SU-DHL-6 (cell line): ENCODE measurements at regions not wholly inside any gene's neighbourhood (a gene's known extent, or its start where the extent isn't known, plus 50 kb on each side); places are given as distances from the start of the nearest gene placed in this dataset.
"Not testable (repeated sequence)": the region's sequence is repeated elsewhere in the genome, so short reads cannot be mapped to it uniquely, and the experiment has no call there.

Experiments
- H2AFZ ChIP-seq: fragments of 200-600 bp; sonication (generic); 2 replicates; pipeline ENCODE4 v1.6.1; 2014; ENCODE audit warnings: low read depth, mild to moderate bottlenecking, moderate library complexity, mixed read lengths, antibody characterized with exemption, low read length; ENCODE audit not compliant: severe bottlenecking
- H3F3A ChIP-seq: fragments of 200-600 bp; shearing (Covaris generic); 2 replicates; pipeline ENCODE4 v1.6.0; 2016; ENCODE audit warnings: antibody characterized with exemption, mild to moderate bottlenecking; ENCODE audit not compliant: insufficient read depth
- H3K27ac ChIP-seq: fragments of 200-600 bp; sonication (generic); 2 replicates; pipeline ENCODE4 v1.5.1; 2016; ENCODE audit warnings: low read depth, mild to moderate bottlenecking, low read length, moderate library complexity, mixed read lengths
- H3K27me3 ChIP-seq: fragments of 200-600 bp; sonication (generic), shearing (Covaris generic); 2 replicates; pipeline ENCODE4 v1.6.0; 2014; ENCODE audit warnings: mild to moderate bottlenecking, low read length
- H3K36me3 ChIP-seq: fragments of 200-600 bp; sonication (generic); 2 replicates; pipeline ENCODE4 v1.6.1; 2014; ENCODE audit warnings: mild to moderate bottlenecking, low read length, mixed read lengths
- H3K4me2 ChIP-seq: fragments of 300-600, 200-600 bp; shearing (Covaris generic), sonication (generic); 2 replicates; pipeline ENCODE4 v1.6.0; 2014; ENCODE audit warnings: low read length, low read depth, mild to moderate bottlenecking; ENCODE audit not compliant: poor library complexity, severe bottlenecking
- H3K4me3 ChIP-seq: fragments of 200-600 bp; sonication (generic); 2 replicates; pipeline ENCODE4 v1.5.1; 2014; ENCODE audit warnings: antibody characterized with exemption, low read length, mild to moderate bottlenecking, mixed read lengths; ENCODE audit not compliant: insufficient read depth, poor library complexity, severe bottlenecking
- H3K79me2 ChIP-seq: fragments of 200-600 bp; sonication (generic); 2 replicates; pipeline ENCODE4 v1.6.1; 2014; ENCODE audit warnings: mild to moderate bottlenecking, low read length, moderate library complexity; ENCODE audit not compliant: insufficient read depth
- H3K9ac ChIP-seq: fragments of 200-600 bp; sonication (generic); 2 replicates; pipeline ENCODE4 v1.7.0; 2014; ENCODE audit warnings: mild to moderate bottlenecking, low read length
- H3K9me2 ChIP-seq: fragments of 200-600 bp; sonication (generic); replicated peaks from 2 replicates; pipeline ENCODE4 v1.6.1; 2014; ENCODE audit warnings: low read length; ENCODE audit not compliant: insufficient read depth
- H3K9me3 ChIP-seq: fragments of 200-600 bp; sonication (generic); 2 replicates; pipeline ENCODE4 v1.6.1; 2014; ENCODE audit warnings: low read length, mixed read lengths; ENCODE audit not compliant: insufficient read depth
- H4K20me1 ChIP-seq: fragments of 200-600 bp; sonication (generic); 2 replicates; pipeline ENCODE4 v1.6.1; 2014; ENCODE audit warnings: low read depth, mild to moderate bottlenecking, antibody characterized with exemption, low read length, moderate library complexity, mixed read lengths
- CTCF ChIP-seq: fragments of 200-600 bp; sonication (generic); IDR thresholded peaks from one replicate; pipeline ENCODE4 v1.5.1; 2017; ENCODE audit warnings: antibody characterized with exemption, mild to moderate bottlenecking, low read length, moderate library complexity; ENCODE audit not compliant: insufficient read depth, poor library complexity, severe bottlenecking
- EZH2phosphoT487 ChIP-seq: fragments of 200-600 bp; sonication (generic), shearing (Covaris generic); conservative IDR thresholded peaks from 2 replicates; pipeline ENCODE4 v1.6.1; 2018; ENCODE audit warnings: mild to moderate bottlenecking, antibody characterized with exemption, low read length, moderate library complexity, mixed read lengths

GRCh38 chr13:95426631-95427030 lies 125.4 kb upstream of the ABCC4 start:
- no peak overlapping the region for H2AFZ ChIP-seq
- H3K4me3 ChIP-seq, result no peak overlapping the region
- no peaks in the 10 kb centered on the region for H3K9me2 ChIP-seq
- no peak overlapping the region for H3K4me2 ChIP-seq
- no peaks in the 10 kb centered on the region for H4K20me1 ChIP-seq
- H3F3A ChIP-seq, result no peaks in the 10 kb centered on the region
- H3K36me3 ChIP-seq, result no peaks in the 10 kb centered on the region
- no peak overlapping the region for H3K27ac ChIP-seq
- no peak for TF ChIP-seq CTCF
- TF ChIP-seq EZH2phosphoT487, result no peak
- no peaks in the 10 kb centered on the region for H3K79me2 ChIP-seq
- H3K9me3 ChIP-seq, result no peaks in the 10 kb centered on the region
- H3K9ac ChIP-seq, result no peak overlapping the region
- H3K27me3 ChIP-seq, result no peaks in the 10 kb centered on the region

- not testable (repeated sequence) for H3K9ac ChIP-seq, H3K9me2 ChIP-seq, H3F3A ChIP-seq
Measured at GRCh38 chr13:95430525-95430924, 122.0 kb upstream of the CLDN10 start.

DNA sequence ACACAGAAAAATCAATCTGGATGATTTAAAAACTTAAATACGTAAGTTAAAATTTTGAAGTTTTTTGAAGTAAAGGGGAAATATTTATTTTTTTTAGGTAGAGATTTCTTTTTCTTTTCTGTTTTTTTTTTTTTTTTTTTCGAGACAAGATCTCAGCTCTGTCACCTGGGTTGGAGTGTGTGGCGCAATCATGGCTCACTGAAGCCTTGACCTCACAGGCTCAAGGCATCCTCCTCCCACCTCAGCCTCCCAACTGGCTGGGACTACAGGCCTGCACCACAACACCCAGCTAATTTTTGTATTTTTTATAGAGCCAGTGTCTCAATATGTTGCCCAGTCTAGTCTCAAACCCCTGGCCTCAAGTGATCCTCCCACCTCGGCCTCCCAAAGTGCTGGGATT lies 120.4 kb upstream of the CLDN10 start:
- Histone ChIP-seq H3K9me2 (no peaks in the 10 kb centered on the region), H3K9ac (no peak overlapping the region), H3K9me3 (no peaks in the 10 kb centered on the region), H3K27ac (no peak overlapping the region), H3K4me2 (no peak overlapping the region), H3K27me3 (no peaks in the 10 kb centered on the region), H4K20me1 (no peaks in the 10 kb centered on the region), H3F3A (no peaks in the 10 kb centered on the region), H3K36me3 (no peaks in the 10 kb centered on the region), H3K79me2 (no peaks in the 10 kb centered on the region), H3K4me3 (no peak overlapping the region), H2AFZ (no peak overlapping the region)
- no peak for TF ChIP-seq EZH2phosphoT487
- no peak for TF ChIP-seq CTCF

More at GRCh38 chr13:95430525-95430924, 122.0 kb upstream of the CLDN10 start:
- not testable (repeated sequence) for H3K9me3 ChIP-seq, H3K4me3 ChIP-seq, H4K20me1 ChIP-seq, H2AFZ ChIP-seq, H3K36me3 ChIP-seq, H3K79me2 ChIP-seq, H3K27ac ChIP-seq, H3K4me2 ChIP-seq, H3K27me3 ChIP-seq

DNA sequence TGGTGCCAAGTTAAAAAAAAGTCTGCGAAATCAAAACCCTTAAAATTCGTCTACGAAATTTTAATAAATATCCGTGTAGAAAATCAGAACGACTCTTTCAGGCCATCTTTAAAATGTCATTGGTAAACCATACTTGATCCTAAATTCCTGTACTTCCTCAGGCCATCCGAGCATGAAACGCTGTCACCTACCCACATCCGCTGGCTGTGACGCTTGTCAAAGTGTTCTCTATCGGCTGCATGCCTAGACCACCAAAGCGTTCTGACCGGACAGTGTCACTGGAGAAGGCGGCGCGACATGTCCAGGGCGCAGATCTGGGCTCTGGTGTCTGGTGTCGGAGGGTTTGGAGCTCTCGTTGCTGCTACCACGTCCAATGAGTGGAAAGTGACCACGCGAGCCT lies 119.0 kb upstream of the CLDN10 start:
- TF ChIP-seq EZH2phosphoT487 (no peak), CTCF (no peak)
- H3K4me2 ChIP-seq, result no peak overlapping the region

More for the DNA sequence above, 119.0 kb upstream of the CLDN10 start:
- no peak overlapping the region for H3K27ac ChIP-seq
- no peaks in the 10 kb centered on the region for H3K27me3 ChIP-seq
- no peak overlapping the region for H3K9ac ChIP-seq
- H4K20me1 ChIP-seq, result no peaks in the 10 kb centered on the region
- H3K79me2 ChIP-seq, result no peaks in the 10 kb centered on the region
- H3K4me3 ChIP-seq, result no peak overlapping the region
- H3K36me3 ChIP-seq, result no peaks in the 10 kb centered on the region
- no peaks in the 10 kb centered on the region for H3F3A ChIP-seq
- H3K9me3 ChIP-seq, result no peaks in the 10 kb centered on the region
- H2AFZ ChIP-seq, result no peak overlapping the region
- H3K9me2 ChIP-seq, result no peaks in the 10 kb centered on the region
